Esophagus muscularis mucosa (tissue), 4 donors: ENCODE measurements at regions not wholly inside any gene's neighbourhood (a gene's known extent, or its start where the extent isn't known, plus 50 kb on each side); places are given as distances from the start of the nearest gene placed in this dataset.
"Not testable (repeated sequence)": the region's sequence is repeated elsewhere in the genome, so short reads cannot be mapped to it uniquely, and the experiment has no call there.

Experiments used
- CTCF ChIP-seq, 3 experiments: fragments of 200-600 bp in 2 of 3; fragments of 450-650 bp in 1 of 3; sonication (generic) in 2 of 3; IDR thresholded peaks; one replicate each; pipeline ENCODE4 v1.5.1; 2017 to 2019; ENCODE audit warnings: antibody characterized with exemption in 3 of 3, mild to moderate bottlenecking in 2 of 3, moderate library complexity in 1 of 3
- EP300 ChIP-seq: sonication (generic); formaldehyde crosslinking; IDR thresholded peaks from one replicate; pipeline ENCODE4 v1.6.1; 2017; ENCODE audit warnings: antibody characterized with exemption
- POLR2A ChIP-seq: fragments of 450-650 bp; IDR thresholded peaks from one replicate; pipeline ENCODE4 v1.6.1; 2017; ENCODE audit warnings: antibody characterized with exemption, moderate library complexity, mild to moderate bottlenecking, low read depth

- TF ChIP-seq POLR2A; CTCF (IDR thresholded peaks at IDR 0.05); EP300: not testable (repeated sequence)
Measured at GRCh38 chr10:47696170-47696569, 67.2 kb downstream of the SYT15B start.
